SK-N-SH (cell line): ENCODE measurements at regions not wholly inside any gene's neighbourhood (a gene's known extent, or its start where the extent isn't known, plus 50 kb on each side); places are given as distances from the start of the nearest gene placed in this dataset.

Experiments
- CTCF ChIA-PET: fragments of 300-600, 350-600 bp; formaldehyde crosslinking; extraction: SDS; loops from one replicate; lab custom pipeline; 2021; lab: Yijun Ruan, JAX
- POLR2A ChIA-PET: fragments of 350-600 bp; sonication (Branson Sonifier 250); formaldehyde crosslinking; extraction: SDS; loops from one replicate; lab custom pipeline; 2020; ENCODE audit warnings: antibody characterized with exemption, inconsistent platforms; lab: Yijun Ruan, JAX
- DNase-seq: peaks from one replicate; pipeline ENCODE4 v3.0.0; 2012
- H2AFZ ChIP-seq: fragments of 200-600 bp; sonication (generic); 2 replicates; pipeline ENCODE4 v1.8.1; 2016; ENCODE audit warnings: antibody characterized with exemption, mild to moderate bottlenecking, low read depth
- H3F3A ChIP-seq: fragments of 200-600 bp; sonication (generic); replicated peaks from 2 replicates; pipeline ENCODE3; 2016; ENCODE audit warnings: antibody characterized with exemption, mild to moderate bottlenecking; ENCODE audit not compliant: insufficient read depth
- H3K27ac ChIP-seq, 2 experiments: fragments of 200-500 bp in 1 of 2; fragments of 200-600 bp in 1 of 2; sonication (Bioruptor generic) in 1 of 2; sonication (generic), shearing (Covaris generic) in 1 of 2; 2 replicates each; pipeline versions ENCODE4 v1.5.1 to v1.6.1; 2014 to 2016; ENCODE audit warnings: low read depth in 2 of 2, inconsistent platforms in 1 of 2, low read length in 1 of 2, mild to moderate bottlenecking in 1 of 2, mixed read lengths in 1 of 2
- H3K27me3 ChIP-seq: fragments of 200-600 bp; sonication (generic), shearing (Covaris generic); 2 replicates; pipeline ENCODE4 v1.6.1; 2016; ENCODE audit warnings: mixed run types; ENCODE audit not compliant: insufficient read depth
- H3K36me3 ChIP-seq, 2 experiments: fragments of 200-500 bp in 1 of 2; fragments of 200-600 bp in 1 of 2; sonication (Bioruptor generic) in 1 of 2; sonication (generic) in 1 of 2; replicated peaks in 1 of 2; 2 replicates each; pipeline versions ENCODE3 to v1.5.1; 2014 to 2016; ENCODE audit warnings: low read length in 1 of 2, mild to moderate bottlenecking in 1 of 2; ENCODE audit not compliant: insufficient read depth in 2 of 2, control insufficient read depth in 1 of 2
- H3K4me1 ChIP-seq, 2 experiments: fragments of 200-500 bp in 1 of 2; fragments of 200-600 bp in 1 of 2; sonication (Bioruptor generic) in 1 of 2; sonication (generic), shearing (Covaris generic) in 1 of 2; 2 replicates each; pipeline versions ENCODE4 v1.5.1 to v1.6.1; 2014 to 2016; ENCODE audit warnings: low read depth in 1 of 2, low read length in 1 of 2, mixed run types in 1 of 2; ENCODE audit not compliant: insufficient read depth in 2 of 2, control insufficient read depth in 1 of 2
- H3K4me2 ChIP-seq: fragments of 200-600 bp; sonication (generic), shearing (Covaris generic); 2 replicates; pipeline ENCODE4 v1.6.1; 2017; ENCODE audit warnings: mixed run types
- H3K4me3 ChIP-seq, 2 experiments: fragments of 200-500 bp in 1 of 2; fragments of 200-600 bp in 1 of 2; sonication (Bioruptor generic) in 1 of 2; sonication (generic), shearing (Covaris generic) in 1 of 2; 2 replicates each; pipeline versions ENCODE4 v1.5.1 to v1.8.1; 2014 to 2016; ENCODE audit warnings: low read depth in 2 of 2, inconsistent platforms in 1 of 2, low read length in 1 of 2, mild to moderate bottlenecking in 1 of 2, mixed read lengths in 1 of 2, moderate library complexity in 1 of 2
- H3K79me2 ChIP-seq: fragments of 200-600 bp; sonication (generic); 2 replicates; pipeline ENCODE4 v1.8.1; 2017; ENCODE audit warnings: mild to moderate bottlenecking; ENCODE audit not compliant: insufficient read depth
- H3K9ac ChIP-seq: fragments of 200-600 bp; sonication (generic); 2 replicates; pipeline ENCODE4 v1.6.1; 2017; ENCODE audit warnings: mixed run types
- H3K9me2 ChIP-seq: fragments of 200-600 bp; sonication (generic); 2 replicates; pipeline ENCODE4 v1.6.1; 2017; ENCODE audit warnings: mixed run types
- H3K9me3 ChIP-seq: fragments of 200-600 bp; sonication (generic); 2 replicates; pipeline ENCODE4 v1.6.1; 2017; ENCODE audit warnings: mixed run types, mild to moderate bottlenecking, moderate library complexity
- H4K20me1 ChIP-seq: fragments of 200-600 bp; sonication (generic); 2 replicates; pipeline ENCODE4 v1.6.1; 2017; ENCODE audit warnings: mild to moderate bottlenecking, mixed run types; ENCODE audit not compliant: insufficient read depth
- CHD2 ChIP-seq: fragments of 150-350 bp; IDR thresholded peaks from 2 replicates; pipeline ENCODE4 v1.6.1; 2018; ENCODE audit warnings: low read length; ENCODE audit not compliant: partially characterized antibody
- CTCF ChIP-seq: fragments of 200-600 bp; sonication (generic); IDR thresholded peaks from 2 replicates; pipeline ENCODE4 v1.6.1; 2017; ENCODE audit warnings: antibody characterized with exemption, mild to moderate bottlenecking, moderate library complexity
- ELF1 ChIP-seq: IDR thresholded peaks from 2 replicates; pipeline ENCODE4 v1.4.0; 2012
- EP300 ChIP-seq, 2 experiments: IDR thresholded peaks; 2 replicates each; pipeline versions ENCODE4 v1.4.0 to v1.6.1; 2012; ENCODE audit warnings: borderline replicate concordance in 1 of 2, low read depth in 1 of 2, low read length in 1 of 2
- EZH2phosphoT487 ChIP-seq: fragments of 200-600 bp; sonication (generic); IDR thresholded peaks from 2 replicates; pipeline ENCODE4 v1.6.1; 2017; ENCODE audit warnings: low read depth, mixed run types, mild to moderate bottlenecking, antibody characterized with exemption, moderate library complexity, borderline replicate concordance
- FOSL2 ChIP-seq: IDR thresholded peaks from 2 replicates; pipeline ENCODE4 v1.4.0; 2012; ENCODE audit warnings: low read depth, mild to moderate bottlenecking, moderate library complexity, borderline replicate concordance
- FOXJ3 ChIP-seq: sonication (generic); formaldehyde crosslinking; IDR thresholded peaks from 2 replicates; pipeline ENCODE4 v1.5.1; 2020; ENCODE audit warnings: mild to moderate bottlenecking, missing genetic modification reagents
- FOXM1 ChIP-seq: IDR thresholded peaks from 2 replicates; pipeline ENCODE4 v1.4.0; 2012; ENCODE audit warnings: low read depth, mild to moderate bottlenecking
- GABPA ChIP-seq: IDR thresholded peaks from 2 replicates; pipeline ENCODE4 v1.4.0; 2012; ENCODE audit warnings: low read depth, mild to moderate bottlenecking
- IRF3 ChIP-seq: fragments of 150-350 bp; IDR thresholded peaks from 2 replicates; pipeline ENCODE4 v1.6.1; 2016; ENCODE audit warnings: mild to moderate bottlenecking, low read depth, low read length
- JUND ChIP-seq: IDR thresholded peaks from 2 replicates; pipeline ENCODE4 v1.4.0; 2012
- MEF2A ChIP-seq: IDR thresholded peaks from 2 replicates; pipeline ENCODE4 v1.4.0; 2012; ENCODE audit warnings: low read depth, borderline replicate concordance
- NRF1 ChIP-seq: IDR thresholded peaks from 2 replicates; pipeline ENCODE4 v1.6.1; 2012; ENCODE audit warnings: low read depth, mild to moderate bottlenecking, low read length
- PBX3 ChIP-seq: IDR thresholded peaks from 2 replicates; pipeline ENCODE4; 2012
- POLR2AphosphoS5 ChIP-seq: IDR thresholded peaks from 2 replicates; pipeline ENCODE4 v1.6.1; 2012; ENCODE audit warnings: low read depth, low read length
- RAD21 ChIP-seq: IDR thresholded peaks from 2 replicates; pipeline ENCODE4 v1.6.1; 2012; ENCODE audit warnings: mild to moderate bottlenecking, low read length
- RCOR1 ChIP-seq: fragments of 150-350 bp; IDR thresholded peaks from 2 replicates; pipeline ENCODE4 v1.6.1; 2017; ENCODE audit warnings: antibody characterized with exemption, low read length
- RFX5 ChIP-seq: IDR thresholded peaks from 2 replicates; pipeline ENCODE4 v1.6.1; 2012; ENCODE audit warnings: mild to moderate bottlenecking, improper control_type of control experiment, low read length
- SMC3 ChIP-seq: IDR thresholded peaks from 2 replicates; pipeline ENCODE4 v1.6.1; 2012; ENCODE audit warnings: low read depth, low read length, improper control_type of control experiment
- TCF12 ChIP-seq: IDR thresholded peaks from 2 replicates; pipeline ENCODE4 v1.4.0; 2012
- YY1 ChIP-seq: IDR thresholded peaks from 2 replicates; pipeline ENCODE4 v1.4.0; 2012; ENCODE audit warnings: low read depth, mild to moderate bottlenecking
- ZBTB33 ChIP-seq: IDR thresholded peaks from 2 replicates; pipeline ENCODE4 v1.4.0; 2012; ENCODE audit warnings: low read depth, borderline replicate concordance
- WGBS: methylation state at CpG from one replicate; pipeline ENCODE4 v1.1.6; 2017; ENCODE audit warnings: low lambda C conversion rate; 5-methylcytosine and 5-hydroxymethylcytosine counted together

GRCh38 chr14:61927060-61927459 lies 164.8 kb downstream of the SNAPC1 start:
- no peaks in the 10 kb centered on the region for H3K27me3 ChIP-seq
- no peak overlapping the region for H2AFZ ChIP-seq
- H3K4me1 ChIP-seq: peaks cover 0 to 11% of the 10 kb centered on the region in 2 experiments; a peak in 2 of 4 replicates
- H3F3A ChIP-seq: no peaks in the 10 kb centered on the region
- POLR2A ChIA-PET: no interaction called here
- TF ChIP-seq EP300 (IDR thresholded peaks at IDR 0.05; ENCODE audit: borderline replicate concordance in 1 of 2, low read depth in 1 of 2, low read length in 1 of 2) (no peak), ZBTB33 (no peak), FOXM1 (no peak), MEF2A (no peak), EZH2phosphoT487 (no peak), NRF1 (no peak), IRF3 (no peak), SMC3 (no peak), PBX3 (no peak), JUND (no peak), TCF12 (no peak), ELF1 (no peak), RAD21 (no peak), RFX5 (no peak), CHD2 (no peak)
- peak overlapping the region; percentile 13; the same call in 1 of the 2 replicates for H3K4me2 ChIP-seq
- H3K36me3 ChIP-seq: no peaks in the 10 kb centered on the region
- CTCF ChIA-PET: interaction anchor here (1.3 to 4.1 kb wide), 3 partner anchors 32 to 236 kb away, joined by 3 to 11 read pairs (median 3); no protein-coding TSS in a partner anchor
- no peaks in the 10 kb centered on the region for H3K9me3 ChIP-seq
- no peaks in the 10 kb centered on the region for H3K79me2 ChIP-seq
- no peaks in the 10 kb centered on the region for H4K20me1 ChIP-seq
- DNase-seq: no peak
- WGBS: 5% methylated on average over 1 of the region's 1 CpG
- no peak overlapping the region for H3K9ac ChIP-seq
- no peak overlapping the region for H3K4me3 ChIP-seq
- H3K27ac ChIP-seq: peak overlapping the region in 1 of 2 experiments; percentile 34; a peak in 2 of 4 replicates
- no peaks in the 10 kb centered on the region for H3K9me2 ChIP-seq

- ChIA-PET POLR2A (no interaction called here), CTCF (interaction anchor here (1.3 to 4.1 kb wide), 3 partner anchors 32 to 235 kb away, joined by 3 to 11 read pairs (median 3); no protein-coding TSS in a partner anchor)
- Histone ChIP-seq H3K9me2 (no peaks in the 10 kb centered on the region), H3K79me2 (no peaks in the 10 kb centered on the region), H3K9me3 (no peaks in the 10 kb centered on the region), H3K36me3 (no peaks in the 10 kb centered on the region), H3K27ac (peak overlapping the region in 1 of 2 experiments; percentile 34; a peak in 1 of 4 replicates), H3K4me3 (no peak overlapping the region), H4K20me1 (no peaks in the 10 kb centered on the region), H3K4me1 (peaks cover 0 to 11% of the 10 kb centered on the region in 2 experiments; a peak in 2 of 4 replicates), H2AFZ (no peak overlapping the region), H3F3A (no peaks in the 10 kb centered on the region), H3K9ac (no peak overlapping the region), H3K4me2 (0 out of 2 replicates have a peak overlapping the region, but pooled peaks have one; percentile 13), H3K27me3 (no peaks in the 10 kb centered on the region)
- no peak for DNase-seq
- WGBS: 28% methylated on average over 2 of the region's 2 CpGs
- TF ChIP-seq EP300 (IDR thresholded peaks at IDR 0.05; ENCODE audit: borderline replicate concordance in 1 of 2, low read depth in 1 of 2, low read length in 1 of 2) (no peak), POLR2AphosphoS5 (no peak), FOXJ3 (no peak), RCOR1 (no peak), GABPA (no peak), NRF1 (no peak), YY1 (no peak), PBX3 (no peak), CTCF (no peak), FOSL2 (no peak)
Observed at GRCh38 chr14:61927520-61927919, 165.3 kb downstream of the SNAPC1 start.
